H9 (cell line): ENCODE measurements at regions not wholly inside any gene's neighbourhood (a gene's known extent, or its start where the extent isn't known, plus 50 kb on each side); places are given as distances from the start of the nearest gene placed in this dataset.

Source experiments
- DNase-seq: peaks from one replicate; pipeline ENCODE4 v3.0.0-alpha.2; 2017
- H2AFZ ChIP-seq: one replicate; pipeline ENCODE4 v1.6.1; 2013; ENCODE audit warnings: mild to moderate bottlenecking, low read length, control low read depth, moderate library complexity
- H2AK5ac ChIP-seq: 2 replicates; pipeline ENCODE4 v1.6.1; 2013; ENCODE audit warnings: low read length, control low read depth, mixed read lengths; ENCODE audit not compliant: insufficient read length
- H2BK120ac ChIP-seq: one replicate; pipeline ENCODE4 v1.6.1; 2013; ENCODE audit warnings: low read depth, mild to moderate bottlenecking, low read length, control low read depth, inconsistent platforms; ENCODE audit not compliant: poor library complexity, severe bottlenecking
- H2BK12ac ChIP-seq: 2 replicates; pipeline ENCODE4 v1.6.1; 2013; ENCODE audit warnings: low read length, control low read depth, mixed read lengths, low read depth; ENCODE audit not compliant: insufficient read length
- H2BK15ac ChIP-seq: 2 replicates; pipeline ENCODE4 v1.6.1; 2013; ENCODE audit warnings: low read depth, low read length, control low read depth
- H2BK20ac ChIP-seq: one replicate; pipeline ENCODE4 v1.6.1; 2013; ENCODE audit warnings: low read depth, mild to moderate bottlenecking, low read length, control low read depth, inconsistent platforms; ENCODE audit not compliant: poor library complexity, severe bottlenecking
- H2BK5ac ChIP-seq: 2 replicates; pipeline ENCODE4 v1.6.1; 2013; ENCODE audit warnings: low read length, control low read depth, mixed read lengths; ENCODE audit not compliant: insufficient read length
- H3K14ac ChIP-seq: 2 replicates; pipeline ENCODE4 v1.6.1; 2013; ENCODE audit warnings: low read length, control low read depth; ENCODE audit not compliant: insufficient read depth
- H3K18ac ChIP-seq: 2 replicates; pipeline ENCODE4 v1.6.1; 2013; ENCODE audit warnings: low read depth, mild to moderate bottlenecking, mixed read lengths, low read length, control low read depth; ENCODE audit not compliant: insufficient read length
- H3K23ac ChIP-seq: 2 replicates; pipeline ENCODE4 v1.6.1; 2013; ENCODE audit warnings: low read length, control low read depth, mixed read lengths, low read depth; ENCODE audit not compliant: insufficient read length
- H3K23me2 ChIP-seq: 2 replicates; pipeline ENCODE4 v1.6.1; 2013; ENCODE audit warnings: low read depth, mild to moderate bottlenecking, mixed read lengths, low read length, control low read depth; ENCODE audit not compliant: insufficient read length, poor library complexity, severe bottlenecking
- H3K27ac ChIP-seq: 2 replicates; pipeline ENCODE4 v1.5.1; 2013; ENCODE audit warnings: low read length, control low read depth, mixed read lengths, low read depth; ENCODE audit not compliant: insufficient read length
- H3K27me3 ChIP-seq: 2 replicates; pipeline ENCODE4 v1.6.1; 2013; ENCODE audit warnings: low read length, control low read depth, inconsistent platforms; ENCODE audit not compliant: insufficient read depth
- H3K4ac ChIP-seq: 2 replicates; pipeline ENCODE4 v1.6.1; 2013; ENCODE audit warnings: low read depth, mild to moderate bottlenecking, control low read depth, inconsistent platforms, low read length, moderate library complexity
- H3K4me1 ChIP-seq: 2 replicates; pipeline ENCODE4 v1.6.1; 2013; ENCODE audit warnings: low read length, control low read depth, inconsistent platforms; ENCODE audit not compliant: insufficient read depth
- H3K4me2 ChIP-seq: 2 replicates; pipeline ENCODE4 v1.6.1; 2013; ENCODE audit warnings: low read length, control low read depth, mixed read lengths; ENCODE audit not compliant: insufficient read length, insufficient read depth
- H3K56ac ChIP-seq: 2 replicates; pipeline ENCODE4 v1.6.1; 2013; ENCODE audit warnings: low read depth, mild to moderate bottlenecking, mixed read lengths, low read length, control low read depth; ENCODE audit not compliant: insufficient read length
- H3K79me1 ChIP-seq: 2 replicates; pipeline ENCODE4 v1.6.1; 2013; ENCODE audit warnings: low read depth, mild to moderate bottlenecking, moderate library complexity, low read length, control low read depth, inconsistent platforms; ENCODE audit not compliant: insufficient read depth, poor library complexity, severe bottlenecking
- H3K79me2 ChIP-seq: 2 replicates; pipeline ENCODE4 v1.6.1; 2013; ENCODE audit warnings: low read length, control low read depth, inconsistent platforms; ENCODE audit not compliant: insufficient read depth
- H3K9ac ChIP-seq: 2 replicates; pipeline ENCODE4 v1.6.1; 2013; ENCODE audit warnings: low read length, control low read depth, mixed read lengths; ENCODE audit not compliant: insufficient read length; ENCODE audit errors: extremely low read depth
- H3K9me3 ChIP-seq: one replicate; pipeline ENCODE4 v1.6.1; 2013; ENCODE audit warnings: low read depth, low read length, inconsistent platforms; ENCODE audit not compliant: control insufficient read depth
- H3T11ph ChIP-seq: one replicate; pipeline ENCODE4 v1.6.1; 2013; ENCODE audit warnings: mild to moderate bottlenecking, low read length, control low read depth, inconsistent platforms
- H4K20me1 ChIP-seq: one replicate; pipeline ENCODE4 v1.6.1; 2013; ENCODE audit not compliant: control insufficient read depth, insufficient read length, insufficient read depth
- H4K5ac ChIP-seq: 2 replicates; pipeline ENCODE4 v1.6.1; 2013; ENCODE audit warnings: low read depth, mild to moderate bottlenecking, mixed read lengths, low read length, control low read depth; ENCODE audit not compliant: insufficient read length
- H4K8ac ChIP-seq: replicated peaks from 2 replicates; pipeline ENCODE4 v1.6.1; 2013; ENCODE audit warnings: low read length, control low read depth, mixed read lengths, low read depth; ENCODE audit not compliant: insufficient read length
- H4K91ac ChIP-seq: 2 replicates; pipeline ENCODE4 v1.6.1; 2013; ENCODE audit warnings: low read depth, mild to moderate bottlenecking, moderate library complexity, mixed read lengths, low read length, control low read depth; ENCODE audit not compliant: insufficient read length
- H3K27ac Mint-ChIP-seq, 3 experiments: 2 replicates in 2 of 3; 3 replicates in 1 of 3; pipeline ENCODE4 v1.8.0; 2020 to 2021; ENCODE audit warnings: mixed read lengths in 3 of 3, mild to moderate bottlenecking in 1 of 3, moderate library complexity in 1 of 3
- H3K27me3 Mint-ChIP-seq: 2 replicates; pipeline ENCODE4 v1.8.0; 2021; ENCODE audit warnings: low read depth, mild to moderate bottlenecking, moderate library complexity, mixed read lengths
- H3K36me3 Mint-ChIP-seq, 3 experiments: 2 replicates in 2 of 3; 3 replicates in 1 of 3; pipeline ENCODE4 v1.8.0; 2020 to 2021; ENCODE audit warnings: low read depth in 3 of 3, mixed read lengths in 3 of 3; ENCODE audit not compliant: insufficient read depth in 1 of 3
- H3K4me1 Mint-ChIP-seq, 2 experiments: 2 replicates each; pipeline ENCODE4 v1.8.0; 2020; ENCODE audit warnings: mixed read lengths in 2 of 2
- H3K4me3 Mint-ChIP-seq, 2 experiments: 2 replicates in 1 of 2; 3 replicates in 1 of 2; pipeline ENCODE4 v1.8.0; 2020 to 2021; ENCODE audit warnings: mild to moderate bottlenecking in 2 of 2, mixed read lengths in 2 of 2, moderate library complexity in 1 of 2
- H3K9me3 Mint-ChIP-seq, 2 experiments: 2 replicates in 1 of 2; 3 replicates in 1 of 2; pipeline ENCODE4 v1.8.0; 2020; ENCODE audit warnings: mild to moderate bottlenecking in 2 of 2, mixed read lengths in 2 of 2, moderate library complexity in 1 of 2
- CTCF ChIP-seq: fragments of 200-600 bp; sonication (generic); conservative IDR thresholded peaks from 3 replicates; pipeline ENCODE4 v1.8.0; 2021; ENCODE audit warnings: antibody characterized with exemption, mild to moderate bottlenecking
- WGBS: extraction: QIAGEN DNeasy Blood & Tissue Kit; methylation state at CpG from one replicate; pipeline ENCODE4 v1.1.7; 2013; ENCODE audit warnings: missing lambda C conversion rate, low lambda C conversion rate, mixed read lengths; ENCODE audit not compliant: insufficient read length; ENCODE audit errors: extremely low coverage; 5-methylcytosine and 5-hydroxymethylcytosine counted together

GRCh38 chrX:94721386-94721785, 1047.4 kb downstream of the FAM133A start:
- Histone ChIP-seq H3K79me2 (peaks cover 7% of the 10 kb centered on the region; the same call in 1 of the 2 replicates), H2AK5ac (no peak overlapping the region), H4K20me1 (no peaks in the 10 kb centered on the region), H2BK20ac (no peak overlapping the region), H3K23me2 (no peaks in the 10 kb centered on the region), H4K5ac (no peak overlapping the region), H3K14ac (no peak overlapping the region), H2BK5ac (no peak overlapping the region), H3K18ac (no peak overlapping the region), H3K79me1 (no peaks in the 10 kb centered on the region), H2BK120ac (no peak overlapping the region), H3K4ac (no peak overlapping the region), H3K4me1 (no peaks in the 10 kb centered on the region), H2AFZ (no peak overlapping the region), H2BK15ac (no peak overlapping the region), H3T11ph (no peak overlapping the region), H3K27ac (no peak overlapping the region), H4K8ac (no peak overlapping the region), H3K9me3 (no peaks in the 10 kb centered on the region), H3K56ac (no peak overlapping the region), H3K23ac (no peak overlapping the region), H3K27me3 (no peaks in the 10 kb centered on the region), H2BK12ac (no peak overlapping the region), H3K4me2 (no peak overlapping the region), H4K91ac (no peak overlapping the region), H3K9ac (no peak overlapping the region)
- H3K9me3 Mint-ChIP-seq = peaks cover 3 to 5% of the 10 kb centered on the region in 2 experiments; a peak in 4 of 5 replicates
- TF ChIP-seq CTCF = no peak
- WGBS = no CpG with 5 or more reads among the region's 2 CpGs
- no peak overlapping the region for H3K4me3 Mint-ChIP-seq
- H3K36me3 Mint-ChIP-seq = peaks cover 4 to 24% (median 6%) of the 10 kb centered on the region in 3 experiments
- no peaks in the 10 kb centered on the region for H3K27me3 Mint-ChIP-seq
- H3K4me1 Mint-ChIP-seq = peaks cover 0 to 23% of the 10 kb centered on the region in 2 experiments; a peak in 2 of 4 replicates
- no peak for DNase-seq
- no peak overlapping the region for H3K27ac Mint-ChIP-seq
